ENCODE measurements at regions not wholly inside any gene's neighbourhood (a gene's known extent, or its start where the extent isn't known, plus 50 kb on each side); places are given as distances from the start of the nearest gene placed in this dataset.

- TF ChIP-seq, protein P1, sequence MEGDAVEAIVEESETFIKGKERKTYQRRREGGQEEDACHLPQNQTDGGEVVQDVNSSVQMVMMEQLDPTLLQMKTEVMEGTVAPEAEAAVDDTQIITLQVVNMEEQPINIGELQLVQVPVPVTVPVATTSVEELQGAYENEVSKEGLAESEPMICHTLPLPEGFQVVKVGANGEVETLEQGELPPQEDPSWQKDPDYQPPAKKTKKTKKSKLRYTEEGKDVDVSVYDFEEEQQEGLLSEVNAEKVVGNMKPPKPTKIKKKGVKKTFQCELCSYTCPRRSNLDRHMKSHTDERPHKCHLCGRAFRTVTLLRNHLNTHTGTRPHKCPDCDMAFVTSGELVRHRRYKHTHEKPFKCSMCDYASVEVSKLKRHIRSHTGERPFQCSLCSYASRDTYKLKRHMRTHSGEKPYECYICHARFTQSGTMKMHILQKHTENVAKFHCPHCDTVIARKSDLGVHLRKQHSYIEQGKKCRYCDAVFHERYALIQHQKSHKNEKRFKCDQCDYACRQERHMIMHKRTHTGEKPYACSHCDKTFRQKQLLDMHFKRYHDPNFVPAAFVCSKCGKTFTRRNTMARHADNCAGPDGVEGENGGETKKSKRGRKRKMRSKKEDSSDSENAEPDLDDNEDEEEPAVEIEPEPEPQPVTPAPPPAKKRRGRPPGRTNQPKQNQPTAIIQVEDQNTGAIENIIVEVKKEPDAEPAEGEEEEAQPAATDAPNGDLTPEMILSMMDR (conservative IDR thresholded peaks at IDR 0.05 in 1 of 2, IDR thresholded peaks at IDR 0.05 in 1 of 2; ENCODE audit: low read depth in 1 of 2, low read length in 2 of 2), result no peak
- TF ChIP-seq EZH2 (IDR thresholded peaks at IDR 0.05; ENCODE audit: low read length, missing control alignments), result no peak
- H3K4me2 ChIP-seq (ENCODE audit: extremely low read depth, insufficient read depth, low read length), result no peak overlapping the region
- no peaks in the 10 kb centered on the region for H3K79me2 ChIP-seq (ENCODE audit: control insufficient read depth, insufficient read depth, low read length)
- H2AFZ ChIP-seq (ENCODE audit: low read length), result peak overlapping the region; percentile 10
- H3K9me3 ChIP-seq (ENCODE audit: control insufficient read depth, insufficient read depth, low read depth, low read length), result no peaks in the 10 kb centered on the region
- no peak overlapping the region for H3K4me3 ChIP-seq (replicated peaks in 1 of 4; ENCODE audit: control extremely low read depth in 1 of 4, insufficient read depth in 1 of 4, low read depth in 3 of 4, low read length in 4 of 4)
- no peak overlapping the region for H3K9ac ChIP-seq (ENCODE audit: insufficient read depth, low read length)
- no peaks in the 10 kb centered on the region for H3K27me3 ChIP-seq (ENCODE audit: control insufficient read depth, insufficient read depth, low read length)
- no peak for DNase-seq (ENCODE audit: low read depth in 2 of 2)
- no peaks in the 10 kb centered on the region for H3K36me3 ChIP-seq (ENCODE audit: control insufficient read depth, insufficient read depth, low read length)
- H4K20me1 ChIP-seq (ENCODE audit: control insufficient read depth, extremely low read depth, insufficient read depth, low read length), result no peaks in the 10 kb centered on the region
- H3K27ac ChIP-seq (ENCODE audit: insufficient read depth, low read length), result no peak overlapping the region
- peaks cover 27% of the 10 kb centered on the region for H3K4me1 ChIP-seq (ENCODE audit: control insufficient read depth, extremely low read depth, insufficient read depth, low read length)
Observed at GRCh38 chr9:129478961-129479630, 141.8 kb downstream of the C9orf50 start.

GRCh38 chr9:129478461-129478860 lies 142.4 kb downstream of the C9orf50 start:
- no peaks in the 10 kb centered on the region for H3K27me3 ChIP-seq (ENCODE audit: control insufficient read depth, insufficient read depth, low read length)

GRCh38 chr9:129476821-129477611 lies 143.9 kb downstream of the C9orf50 start:
- no peak overlapping the region for H3K4me3 ChIP-seq (replicated peaks in 1 of 4; ENCODE audit: control extremely low read depth in 1 of 4, insufficient read depth in 1 of 4, low read depth in 3 of 4, low read length in 4 of 4)
- TF ChIP-seq, protein P1 (conservative IDR thresholded peaks at IDR 0.05 in 1 of 2, IDR thresholded peaks at IDR 0.05 in 1 of 2; ENCODE audit: low read depth in 1 of 2, low read length in 2 of 2), result no peak
- TF ChIP-seq EZH2 (IDR thresholded peaks at IDR 0.05; ENCODE audit: low read length, missing control alignments), result no peak

More at GRCh38 chr9:129478461-129478860, 142.4 kb downstream of the C9orf50 start:
- no peaks in the 10 kb centered on the region for H4K20me1 ChIP-seq (ENCODE audit: control insufficient read depth, extremely low read depth, insufficient read depth, low read length)
- no peaks in the 10 kb centered on the region for H3K79me2 ChIP-seq (ENCODE audit: control insufficient read depth, insufficient read depth, low read length)
- H2AFZ ChIP-seq (ENCODE audit: low read length), result no peak overlapping the region
- H3K4me2 ChIP-seq (ENCODE audit: extremely low read depth, insufficient read depth, low read length), result no peak overlapping the region
- H3K27ac ChIP-seq (ENCODE audit: insufficient read depth, low read length), result no peak overlapping the region
- peaks cover 22% of the 10 kb centered on the region for H3K4me1 ChIP-seq (ENCODE audit: control insufficient read depth, extremely low read depth, insufficient read depth, low read length)
- TF ChIP-seq EZH2 (IDR thresholded peaks at IDR 0.05; ENCODE audit: low read length, missing control alignments), result no peak
- TF ChIP-seq, protein P1 (conservative IDR thresholded peaks at IDR 0.05 in 1 of 2, IDR thresholded peaks at IDR 0.05 in 1 of 2; ENCODE audit: low read depth in 1 of 2, low read length in 2 of 2), result no peak
- no peak overlapping the region for H3K4me3 ChIP-seq (replicated peaks in 1 of 4; ENCODE audit: control extremely low read depth in 1 of 4, insufficient read depth in 1 of 4, low read depth in 3 of 4, low read length in 4 of 4)
- H3K9me3 ChIP-seq (ENCODE audit: control insufficient read depth, insufficient read depth, low read depth, low read length), result no peaks in the 10 kb centered on the region
- no peak for DNase-seq (ENCODE audit: low read depth in 2 of 2)
- H3K9ac ChIP-seq (ENCODE audit: insufficient read depth, low read length), result no peak overlapping the region
- no peaks in the 10 kb centered on the region for H3K36me3 ChIP-seq (ENCODE audit: control insufficient read depth, insufficient read depth, low read length)

More at GRCh38 chr9:129476821-129477611, 143.9 kb downstream of the C9orf50 start:
- Histone ChIP-seq H3K27ac (ENCODE audit: insufficient read depth, low read length) (no peak overlapping the region), H4K20me1 (ENCODE audit: control insufficient read depth, extremely low read depth, insufficient read depth, low read length) (no peaks in the 10 kb centered on the region), H3K36me3 (ENCODE audit: control insufficient read depth, insufficient read depth, low read length) (no peaks in the 10 kb centered on the region), H2AFZ (ENCODE audit: low read length) (no peak overlapping the region), H3K9me3 (ENCODE audit: control insufficient read depth, insufficient read depth, low read depth, low read length) (no peaks in the 10 kb centered on the region), H3K4me1 (ENCODE audit: control insufficient read depth, extremely low read depth, insufficient read depth, low read length) (peaks cover 17% of the 10 kb centered on the region), H3K4me2 (ENCODE audit: extremely low read depth, insufficient read depth, low read length) (no peak overlapping the region), H3K79me2 (ENCODE audit: control insufficient read depth, insufficient read depth, low read length) (no peaks in the 10 kb centered on the region), H3K9ac (ENCODE audit: insufficient read depth, low read length) (no peak overlapping the region), H3K27me3 (ENCODE audit: control insufficient read depth, insufficient read depth, low read length) (no peaks in the 10 kb centered on the region)
- no peak for DNase-seq (ENCODE audit: low read depth in 2 of 2)

All from fibroblast of lung (primary cell).